Stimulated activated CD4-positive, alpha-beta T cell treated with anti-CD3 and anti-CD28 coated beads, Interleukin-4, amount 100 ng/mL, for 24 hours (primary cell): ENCODE measurements at regions not wholly inside any gene's neighbourhood (a gene's known extent, or its start where the extent isn't known, plus 50 kb on each side); places are given as distances from the start of the nearest gene placed in this dataset.
A peak's percentile ranks its signal among the peaks of the same experiment; 100 is the strongest.

Source experiments
- DNase-seq: peaks from one replicate; pipeline ENCODE4 v3.0.0-alpha.2; 2020

DNA sequence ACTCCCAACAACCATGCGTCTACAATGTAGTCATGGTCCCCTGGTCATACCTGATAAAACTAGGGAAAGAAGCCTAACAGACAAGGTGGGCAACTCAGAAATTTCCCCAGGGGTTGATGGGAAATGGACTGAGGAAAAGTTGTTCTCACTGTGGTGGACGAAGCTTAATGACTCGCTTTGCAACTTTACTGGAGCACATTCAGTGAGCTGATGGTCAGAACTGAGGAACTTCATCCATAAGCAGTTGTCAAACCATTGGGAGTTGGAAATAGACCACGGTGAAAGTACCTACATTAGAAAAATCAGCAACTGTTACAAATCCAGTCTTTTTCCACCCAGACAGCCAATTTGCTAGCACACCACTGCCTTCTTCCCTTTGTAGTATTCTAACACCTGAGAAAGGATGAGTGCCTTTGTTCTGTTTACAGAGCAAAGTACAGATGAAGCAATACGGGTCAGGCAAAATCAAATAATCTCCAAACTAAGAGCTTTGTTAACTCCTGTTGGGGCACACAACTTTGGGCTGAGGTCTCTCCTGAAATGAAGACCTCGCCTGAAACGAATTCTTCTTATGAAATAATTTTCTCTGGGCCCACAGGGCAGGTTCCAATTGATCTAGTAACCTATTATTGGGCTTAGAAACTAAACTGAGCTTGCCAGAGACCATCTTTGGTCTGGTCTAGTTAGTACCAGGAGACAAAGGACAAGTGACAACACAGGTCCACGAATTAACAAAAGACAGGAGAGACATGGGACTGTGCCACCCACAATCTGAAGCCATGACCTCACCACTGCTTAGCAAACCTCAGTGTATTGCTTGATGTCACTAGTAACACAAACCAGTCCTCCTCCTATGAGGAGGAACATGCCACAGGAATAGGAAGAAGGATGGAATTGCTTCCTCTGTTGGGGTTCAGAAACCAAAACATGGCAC lies 58.9 kb upstream of the NFKB1 start:
- no peak for DNase-seq

GRCh38 chr4:102444752-102445151 lies 56.4 kb upstream of the NFKB1 start:
- DNase-seq = no peak

- DNase-seq = no peak
These were observed 55.9 kb upstream of the NFKB1 start for GRCh38 chr4:102445213-102445612.

GRCh38 chr4:102447413-102447812 lies 53.7 kb upstream of the NFKB1 start:
- no peak for DNase-seq

DNA sequence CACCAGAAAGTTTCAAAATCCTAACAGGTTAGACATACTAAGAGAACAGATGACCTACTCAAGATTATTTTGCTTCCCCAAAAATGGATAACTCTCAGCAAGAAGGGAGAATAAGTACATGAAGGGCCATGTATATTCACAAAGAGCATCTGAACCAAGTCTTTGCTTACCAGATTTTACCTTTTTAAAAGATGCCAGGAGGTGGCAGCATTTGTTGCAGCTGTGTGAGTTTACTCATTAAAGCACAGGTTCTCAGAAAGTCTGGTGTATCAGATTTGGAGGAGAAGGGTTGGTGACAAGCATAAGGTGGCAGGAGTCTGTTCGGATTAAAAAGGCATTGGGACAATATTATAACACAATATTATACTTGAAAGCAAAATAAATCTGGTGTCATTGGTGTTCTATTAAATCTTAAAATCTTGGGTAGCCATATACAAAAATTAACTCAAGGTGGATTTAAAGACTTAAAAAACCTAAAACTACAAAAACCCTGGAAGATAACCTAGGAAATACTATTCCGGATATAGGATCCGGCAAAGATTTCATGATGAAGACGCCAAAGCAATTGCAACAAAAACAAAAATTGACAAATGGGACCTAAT lies 51.3 kb upstream of the NFKB1 start:
- peak; percentile 66 for DNase-seq

GRCh38 chr4:102451266-102451665 lies 49.9 kb upstream of the NFKB1 start:
- DNase-seq = no peak
